Esophagus muscularis mucosa (tissue), 4 donors: ENCODE measurements at regions not wholly inside any gene's neighbourhood (a gene's known extent, or its start where the extent isn't known, plus 50 kb on each side); places are given as distances from the start of the nearest gene placed in this dataset.

ENCODE experiments used
- DNase-seq: peaks from one replicate; pipeline ENCODE4 v3.0.0-alpha.2; 2017; ENCODE audit errors: extremely low spot score
- H3K27ac ChIP-seq, 4 donors: fragments of 200-600 bp; sonication (generic); replicated peaks in 1 of 4; 1 replicate in 3 of 4; 2 replicates in 1 of 4; pipeline ENCODE4 v1.5.1; 2016 to 2019; ENCODE audit warnings: mild to moderate bottlenecking in 1 of 4
- H3K27me3 ChIP-seq, 4 donors: fragments of 200-600 bp; sonication (generic); one replicate each; pipeline versions ENCODE4 v1.5.1 to v1.6.0; 2016 to 2019
- H3K36me3 ChIP-seq, 4 donors: fragments of 200-600 bp; sonication (generic); one replicate each; pipeline ENCODE4 v1.5.1; 2016 to 2019
- H3K4me1 ChIP-seq, 4 donors: fragments of 200-600 bp; sonication (generic); one replicate each; pipeline ENCODE4 v1.5.1; 2016 to 2019
- H3K4me3 ChIP-seq, 4 donors: fragments of 200-600 bp; sonication (generic); 1 replicate in 2 of 4; 2 replicates in 2 of 4; pipeline ENCODE4 v1.5.1; 2016 to 2019; ENCODE audit warnings: mild to moderate bottlenecking in 4 of 4, moderate library complexity in 1 of 4
- H3K9me3 ChIP-seq, 4 donors: fragments of 200-600 bp; sonication (generic); 1 replicate in 3 of 4; 2 replicates in 1 of 4; pipeline ENCODE4 v1.5.1; 2016 to 2019
- CTCF ChIP-seq, 3 experiments: fragments of 200-600 bp in 2 of 3; fragments of 450-650 bp in 1 of 3; sonication (generic) in 2 of 3; IDR thresholded peaks; one replicate each; pipeline ENCODE4 v1.5.1; 2017 to 2019; ENCODE audit warnings: antibody characterized with exemption in 3 of 3, mild to moderate bottlenecking in 2 of 3, moderate library complexity in 1 of 3
- EP300 ChIP-seq: sonication (generic); formaldehyde crosslinking; IDR thresholded peaks from one replicate; pipeline ENCODE4 v1.6.1; 2017; ENCODE audit warnings: antibody characterized with exemption
- POLR2A ChIP-seq: fragments of 450-650 bp; IDR thresholded peaks from one replicate; pipeline ENCODE4 v1.6.1; 2017; ENCODE audit warnings: antibody characterized with exemption, moderate library complexity, mild to moderate bottlenecking, low read depth
- POLR2AphosphoS5 ChIP-seq, 2 donors: sonication (generic); formaldehyde crosslinking; IDR thresholded peaks; one replicate each; pipeline ENCODE4 v1.6.1; 2017; ENCODE audit warnings: antibody characterized with exemption in 2 of 2
- WGBS: methylation state at CpG from one replicate; pipeline ENCODE4 v1.1.5; 2018; 5-methylcytosine and 5-hydroxymethylcytosine counted together
- intact Hi-C: fragments of 100-400 bp; cut with DNase I; formaldehyde crosslinking; loops from one replicate; pipeline ENCODE4 v1.15.1; 2023

- DNase-seq: no peak
- H3K9me3 ChIP-seq: no peaks in the 10 kb centered on the region
- H3K4me3 ChIP-seq: no peak overlapping the region
- no peaks in the 10 kb centered on the region for H3K4me1 ChIP-seq
- intact Hi-C loops: no loop called here
- H3K36me3 ChIP-seq: no peaks in the 10 kb centered on the region
- no peaks in the 10 kb centered on the region for H3K27me3 ChIP-seq
- H3K27ac ChIP-seq: no peak overlapping the region
- TF ChIP-seq CTCF (IDR thresholded peaks at IDR 0.05): no peak
- no peak for TF ChIP-seq EP300
- no peak for TF ChIP-seq POLR2A
- no peak for TF ChIP-seq POLR2AphosphoS5 (IDR thresholded peaks at IDR 0.05)
- WGBS: 82% methylated on average over 8 of the region's 8 CpGs
Measured at GRCh38 chr18:37805773-37806404, 240.3 kb upstream of the CELF4 start.

DNA sequence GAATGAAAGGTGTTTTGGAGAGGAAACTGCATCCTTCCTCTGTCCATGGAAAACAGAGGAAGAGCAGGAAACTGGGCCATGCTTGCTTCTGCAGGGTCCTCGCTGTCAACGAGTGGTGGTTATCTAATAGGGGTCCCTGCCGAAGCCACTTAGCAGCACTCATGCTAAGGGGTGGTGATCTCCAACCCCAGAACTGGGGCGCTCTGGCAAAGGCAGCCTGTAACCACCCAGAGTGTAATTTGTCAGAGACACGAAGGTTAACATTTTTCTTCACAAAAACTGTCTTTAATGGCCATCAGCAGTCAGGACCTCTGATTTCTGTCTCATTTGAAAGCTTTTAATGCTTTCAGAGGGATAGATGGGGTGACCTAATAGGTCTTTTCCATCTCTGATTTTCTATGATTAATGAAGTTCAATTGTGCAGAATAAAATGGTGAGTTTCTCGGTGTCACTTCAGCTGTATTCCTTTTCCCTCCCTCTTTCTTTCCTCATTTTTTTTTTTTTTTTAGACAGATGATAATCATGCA lies 231.3 kb upstream of the CELF4 start:
- Histone ChIP-seq H3K27me3 (no peaks in the 10 kb centered on the region), H3K27ac (no peak overlapping the region), H3K4me1 (no peaks in the 10 kb centered on the region), H3K4me3 (no peak overlapping the region), H3K36me3 (no peaks in the 10 kb centered on the region), H3K9me3 (no peaks in the 10 kb centered on the region)
- WGBS: 81% methylated on average over 6 of the region's 6 CpGs
- intact Hi-C loops: no loop called here
- no peak for DNase-seq
- TF ChIP-seq POLR2A (no peak), CTCF (IDR thresholded peaks at IDR 0.05) (no peak), POLR2AphosphoS5 (IDR thresholded peaks at IDR 0.05) (no peak), EP300 (no peak)

DNA sequence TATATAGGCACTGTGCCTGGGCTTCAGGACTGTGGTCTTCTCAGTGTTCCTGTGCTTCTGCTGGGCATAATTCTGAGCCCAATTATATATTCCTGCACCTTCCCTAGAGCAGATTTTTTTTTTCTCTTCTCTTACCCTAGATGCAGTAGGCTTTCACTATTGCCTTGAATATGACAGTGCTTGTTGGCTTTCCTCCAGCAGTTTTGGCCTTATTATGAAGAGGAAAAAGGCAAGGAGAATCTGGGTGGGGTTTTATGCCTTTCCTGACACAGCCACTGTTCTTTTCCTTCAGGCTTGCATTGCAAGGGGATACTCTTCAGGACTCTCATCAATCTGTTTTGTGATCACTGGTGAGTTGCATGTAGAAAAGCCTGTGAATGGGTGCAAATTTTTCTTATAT lies 221.9 kb upstream of the CELF4 start:
- peaks cover 0 to 4% (median 0%) of the 10 kb centered on the region in 4 donors for H3K9me3 ChIP-seq
- H3K27me3 ChIP-seq: no peaks in the 10 kb centered on the region
- no peak for DNase-seq
- intact Hi-C loops: no loop called here
- no peak overlapping the region for H3K27ac ChIP-seq
- H3K4me3 ChIP-seq: no peak overlapping the region
- TF ChIP-seq CTCF (IDR thresholded peaks at IDR 0.05): no peak
- no peak for TF ChIP-seq POLR2A
- TF ChIP-seq EP300: no peak
- TF ChIP-seq POLR2AphosphoS5 (IDR thresholded peaks at IDR 0.05): no peak
- no peaks in the 10 kb centered on the region for H3K4me1 ChIP-seq
- no peaks in the 10 kb centered on the region for H3K36me3 ChIP-seq

- no peak for DNase-seq
Measured at GRCh38 chr18:37783771-37784170, 218.2 kb upstream of the CELF4 start.

More at GRCh38 chr18:37783771-37784170, 218.2 kb upstream of the CELF4 start:
- Histone ChIP-seq H3K36me3 (no peaks in the 10 kb centered on the region), H3K4me3 (no peak overlapping the region), H3K9me3 (peaks cover 0 to 4% (median 0%) of the 10 kb centered on the region in 4 donors), H3K27ac (no peak overlapping the region), H3K4me1 (peaks cover 0 to under 1% (median 0%) of the 10 kb centered on the region in 4 donors), H3K27me3 (peaks cover 0 to 4% (median 0%) of the 10 kb centered on the region in 4 donors)
- intact Hi-C loops: no loop called here
- 71% methylated on average over 5 of the region's 5 CpGs for WGBS
- TF ChIP-seq POLR2A (no peak), CTCF (IDR thresholded peaks at IDR 0.05) (no peak), EP300 (no peak), POLR2AphosphoS5 (IDR thresholded peaks at IDR 0.05) (no peak)
